Neutrophil (primary cell): ENCODE measurements at regions not wholly inside any gene's neighbourhood (a gene's known extent, or its start where the extent isn't known, plus 50 kb on each side); places are given as distances from the start of the nearest gene placed in this dataset.

Experiments
- H3K27ac ChIP-seq: fragments of 200-600 bp; sonication (generic); 2 replicates; pipeline ENCODE4 v1.5.1; 2016; ENCODE audit warnings: mild to moderate bottlenecking, moderate library complexity
- H3K27me3 ChIP-seq: fragments of 200-600 bp; sonication (generic); 2 replicates; pipeline ENCODE4 v1.6.0; 2016; ENCODE audit warnings: mild to moderate bottlenecking
- H3K36me3 ChIP-seq: fragments of 200-600 bp; sonication (generic); 2 replicates; pipeline ENCODE4 v1.5.1; 2017
- H3K4me1 ChIP-seq, 2 experiments: fragments of 200-600 bp in 1 of 2; sonication (generic) in 1 of 2; 1 replicate in 1 of 2; 2 replicates in 1 of 2; pipeline versions ENCODE4 v1.5.1 to v1.6.1; 2013 to 2016; ENCODE audit warnings: low read depth in 1 of 2, low read length in 1 of 2, mild to moderate bottlenecking in 1 of 2, moderate library complexity in 1 of 2; ENCODE audit not compliant: control insufficient read depth in 1 of 2, insufficient read depth in 1 of 2
- H3K4me3 ChIP-seq, 2 experiments: fragments of 200-600 bp in 1 of 2; sonication (generic) in 1 of 2; 1 replicate in 1 of 2; 2 replicates in 1 of 2; pipeline ENCODE4 v1.5.1; 2013 to 2016; ENCODE audit warnings: low read depth in 1 of 2, low read length in 1 of 2, mild to moderate bottlenecking in 1 of 2, moderate library complexity in 1 of 2
- H3K9me3 ChIP-seq: fragments of 200-600 bp; sonication (generic); 2 replicates; pipeline ENCODE4 v1.5.1; 2016
- TF ChIP-seq, protein P1 (sequence below): fragments of 200-600 bp; sonication (generic); IDR thresholded peaks from 2 replicates; pipeline ENCODE4 v1.5.1; 2016; ENCODE audit warnings: antibody characterized with exemption

DNA sequence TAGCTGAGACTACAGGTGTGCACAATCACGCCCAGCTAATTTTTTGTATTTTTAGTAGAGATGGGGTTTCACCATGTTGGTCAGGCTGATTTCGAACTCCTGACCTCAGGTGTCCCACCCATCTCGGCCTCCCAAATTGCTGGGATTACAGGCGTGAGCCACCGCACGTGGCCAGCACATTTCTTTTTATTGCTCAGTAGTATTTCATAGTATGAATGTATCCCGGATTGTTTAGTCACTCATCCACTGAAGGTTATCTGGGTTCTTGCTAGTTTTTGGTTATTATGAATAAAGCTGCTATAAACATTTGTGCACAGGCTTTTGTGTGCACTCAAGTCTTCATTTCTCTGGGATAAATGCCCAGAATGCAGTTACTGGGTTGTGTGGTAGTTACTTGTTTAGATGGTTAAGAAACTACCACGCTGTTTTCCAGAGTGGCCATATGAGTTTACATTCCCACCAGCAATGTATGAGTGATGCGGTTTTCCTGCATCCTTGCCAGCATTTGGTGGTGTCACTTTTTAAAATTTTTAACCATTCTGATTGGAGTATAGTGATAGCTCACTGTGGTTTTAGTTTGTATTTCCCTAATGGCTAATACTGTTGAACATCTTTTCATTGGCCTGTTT is 275.8 kb upstream of the LYZL1 start:
- no peak overlapping the region for H3K4me3 ChIP-seq
- peaks cover 20% of the 10 kb centered on the region for H3K27me3 ChIP-seq
- no peaks in the 10 kb centered on the region for H3K4me1 ChIP-seq
- no peaks in the 10 kb centered on the region for H3K36me3 ChIP-seq
- TF ChIP-seq, protein P1, sequence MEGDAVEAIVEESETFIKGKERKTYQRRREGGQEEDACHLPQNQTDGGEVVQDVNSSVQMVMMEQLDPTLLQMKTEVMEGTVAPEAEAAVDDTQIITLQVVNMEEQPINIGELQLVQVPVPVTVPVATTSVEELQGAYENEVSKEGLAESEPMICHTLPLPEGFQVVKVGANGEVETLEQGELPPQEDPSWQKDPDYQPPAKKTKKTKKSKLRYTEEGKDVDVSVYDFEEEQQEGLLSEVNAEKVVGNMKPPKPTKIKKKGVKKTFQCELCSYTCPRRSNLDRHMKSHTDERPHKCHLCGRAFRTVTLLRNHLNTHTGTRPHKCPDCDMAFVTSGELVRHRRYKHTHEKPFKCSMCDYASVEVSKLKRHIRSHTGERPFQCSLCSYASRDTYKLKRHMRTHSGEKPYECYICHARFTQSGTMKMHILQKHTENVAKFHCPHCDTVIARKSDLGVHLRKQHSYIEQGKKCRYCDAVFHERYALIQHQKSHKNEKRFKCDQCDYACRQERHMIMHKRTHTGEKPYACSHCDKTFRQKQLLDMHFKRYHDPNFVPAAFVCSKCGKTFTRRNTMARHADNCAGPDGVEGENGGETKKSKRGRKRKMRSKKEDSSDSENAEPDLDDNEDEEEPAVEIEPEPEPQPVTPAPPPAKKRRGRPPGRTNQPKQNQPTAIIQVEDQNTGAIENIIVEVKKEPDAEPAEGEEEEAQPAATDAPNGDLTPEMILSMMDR, result no peak
- H3K9me3 ChIP-seq, result no peaks in the 10 kb centered on the region
- H3K27ac ChIP-seq, result no peak overlapping the region

DNA sequence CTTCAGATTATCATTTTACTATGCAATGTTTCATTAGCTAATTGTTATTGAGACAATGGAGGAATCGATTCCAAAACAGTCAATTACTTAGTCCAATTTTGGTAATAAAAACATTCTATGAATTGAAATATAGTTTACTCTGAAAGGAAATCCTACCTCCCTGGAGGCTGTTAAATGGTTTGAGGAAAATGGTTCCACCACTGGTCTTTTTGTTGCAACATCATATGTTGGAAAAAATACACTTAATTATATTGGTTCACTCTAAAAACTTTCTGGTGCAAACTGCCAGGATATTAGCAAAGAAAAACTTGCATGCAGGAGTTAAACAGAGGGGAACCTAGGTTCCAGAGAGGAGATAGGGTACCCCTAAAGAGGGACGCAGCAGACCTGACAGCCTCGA is 267.3 kb upstream of the LYZL1 start:
- TF ChIP-seq, protein P1, result no peak
- H3K4me3 ChIP-seq, result no peak overlapping the region

DNA sequence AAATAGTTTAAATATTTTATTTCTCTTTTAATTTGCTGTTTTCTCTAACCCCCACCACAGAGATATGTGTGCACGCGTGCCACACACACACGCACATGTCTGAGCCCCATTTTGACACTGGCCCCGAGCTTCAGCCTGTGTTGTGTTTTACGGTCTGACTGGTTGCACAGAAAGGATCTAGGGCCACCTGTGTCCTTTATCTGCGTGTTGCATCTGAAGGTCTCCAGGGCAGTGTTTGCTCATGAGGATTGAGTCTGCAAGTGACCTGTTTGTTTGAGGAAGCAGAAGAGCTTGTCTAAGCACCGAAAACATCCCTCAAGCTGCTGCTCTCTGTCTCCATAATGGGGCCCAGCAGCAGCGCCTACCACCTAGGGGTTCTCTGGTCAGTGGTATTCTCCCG is 266.4 kb upstream of the LYZL1 start:
- H3K27ac ChIP-seq, result no peak overlapping the region
- no peaks in the 10 kb centered on the region for H3K4me1 ChIP-seq
- TF ChIP-seq, protein P1, result no peak
- no peaks in the 10 kb centered on the region for H3K36me3 ChIP-seq
- no peak overlapping the region for H3K4me3 ChIP-seq
- no peaks in the 10 kb centered on the region for H3K9me3 ChIP-seq
- H3K27me3 ChIP-seq, result peaks cover 9% of the 10 kb centered on the region

More for the DNA sequence above, 267.3 kb upstream of the LYZL1 start:
- peaks cover 5% of the 10 kb centered on the region for H3K27me3 ChIP-seq
- H3K36me3 ChIP-seq, result no peaks in the 10 kb centered on the region
- H3K9me3 ChIP-seq, result no peaks in the 10 kb centered on the region
- no peak overlapping the region for H3K27ac ChIP-seq
- no peaks in the 10 kb centered on the region for H3K4me1 ChIP-seq

DNA sequence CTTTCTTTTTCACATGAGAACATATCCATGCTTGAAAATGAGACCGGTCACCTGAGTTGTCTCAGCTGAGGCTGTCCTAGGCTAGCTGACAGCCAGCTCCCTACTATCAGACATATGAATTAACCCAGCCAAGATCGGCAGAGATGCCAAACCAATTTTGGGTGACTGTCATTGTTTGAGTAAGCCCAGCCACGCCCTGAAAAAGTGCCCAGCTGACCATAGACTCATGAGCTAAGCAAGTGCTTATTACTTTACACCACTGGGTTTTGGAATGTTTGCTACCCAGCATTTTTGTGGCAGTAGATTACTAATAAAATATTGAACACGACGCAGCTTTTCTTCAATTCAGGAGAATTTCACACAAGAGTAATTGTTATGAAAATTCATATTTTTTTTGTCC is 265.2 kb upstream of the LYZL1 start:
- Histone ChIP-seq H3K36me3 (no peaks in the 10 kb centered on the region), H3K27ac (no peak overlapping the region), H3K9me3 (no peaks in the 10 kb centered on the region), H3K4me3 (no peak overlapping the region), H3K4me1 (no peaks in the 10 kb centered on the region), H3K27me3 (peaks cover 9% of the 10 kb centered on the region)
- TF ChIP-seq, protein P1, result no peak

DNA sequence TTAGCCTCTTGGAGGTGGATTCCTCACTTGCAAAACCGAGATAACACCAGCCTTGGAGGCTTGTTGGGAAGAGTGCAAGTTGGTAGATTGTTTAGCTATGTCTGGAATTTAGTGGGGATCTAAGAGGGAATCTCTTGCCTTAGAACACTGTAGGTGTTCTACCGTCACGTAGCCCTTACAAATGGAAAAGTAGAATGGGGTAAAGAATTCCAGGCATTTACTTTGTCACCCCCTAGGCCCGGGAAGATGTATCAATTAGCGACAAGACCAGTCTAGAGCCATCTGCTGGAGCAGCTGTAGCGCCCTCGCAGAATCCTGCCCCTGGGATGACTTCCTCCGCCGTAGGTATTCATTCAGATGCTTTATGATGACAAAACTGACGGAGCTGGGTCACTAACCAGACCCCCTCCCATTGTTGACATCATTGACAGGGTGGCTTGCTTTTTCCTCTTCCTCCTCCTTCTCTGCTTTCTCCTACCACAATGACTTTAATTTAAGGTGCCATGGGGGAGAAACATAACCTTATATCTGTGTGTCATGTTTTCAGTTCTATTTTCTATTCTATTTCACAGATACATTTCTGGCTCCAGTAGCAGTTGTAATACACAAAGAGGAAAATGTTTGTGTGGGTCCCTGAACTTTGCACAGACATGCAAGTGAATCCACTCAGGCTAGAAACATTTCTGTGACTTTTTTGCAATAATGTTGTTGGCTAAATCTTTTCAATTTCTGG is 262.6 kb upstream of the LYZL1 start:
- Histone ChIP-seq H3K9me3 (no peaks in the 10 kb centered on the region), H3K4me1 (peaks cover 0 to 7% of the 10 kb centered on the region in 2 experiments), H3K4me3 (no peak overlapping the region), H3K36me3 (no peaks in the 10 kb centered on the region), H3K27ac (no peak overlapping the region), H3K27me3 (peaks cover 15% of the 10 kb centered on the region)
- TF ChIP-seq, protein P1, result no peak
